ENCODE measurements at regions not wholly inside any gene's neighbourhood (a gene's known extent, or its start where the extent isn't known, plus 50 kb on each side); places are given as distances from the start of the nearest gene placed in this dataset.

- Histone ChIP-seq H3K9ac (replicated peaks in 1 of 4; ENCODE audit: extremely low read depth in 1 of 4, low read depth in 3 of 4, low read length in 3 of 4) (no peak overlapping the region; a peak in 1 of 7 replicates), H4K5ac (ENCODE audit: insufficient read length, low read depth, low read length) (no peak overlapping the region), H3K18ac (ENCODE audit: extremely low read depth, low read length) (no peak overlapping the region), H3K79me2 (ENCODE audit: control insufficient read depth in 1 of 2, insufficient read depth in 2 of 2, low read length in 2 of 2) (no peaks in the 10 kb centered on the region), H4K8ac (ENCODE audit: extremely low read depth, insufficient read depth, low read length) (no peak overlapping the region), H2BK12ac (ENCODE audit: low read depth, low read length) (no peak overlapping the region), H2BK5ac (ENCODE audit: low read depth, low read length) (no peak overlapping the region), H3K79me1 (ENCODE audit: low read depth, low read length) (no peaks in the 10 kb centered on the region), H3K9me3 (ENCODE audit: insufficient read depth in 2 of 2, low read depth in 1 of 2, low read length in 1 of 2) (no peaks in the 10 kb centered on the region), H3K4me3 (ENCODE audit: extremely low read depth in 1 of 4, insufficient read depth in 2 of 4, low read depth in 3 of 4, low read length in 4 of 4) (no peak overlapping the region), H2BK20ac (ENCODE audit: low read length) (no peak overlapping the region), H2BK15ac (ENCODE audit: low read length) (no peak overlapping the region), H4K91ac (replicated peaks; ENCODE audit: insufficient read length, low read length) (no peak overlapping the region), H3K23ac (ENCODE audit: insufficient read length) (no peak overlapping the region), H3K56ac (replicated peaks; ENCODE audit: insufficient read length, low read depth, low read length) (peak overlapping the region; percentile 12), H3K23me2 (ENCODE audit: low read depth, low read length) (no peaks in the 10 kb centered on the region; the same call in 1 of the 2 replicates), H2BK120ac (replicated peaks; ENCODE audit: low read depth, low read length) (no peak overlapping the region), H4K20me1 (replicated peaks in 1 of 2; ENCODE audit: control insufficient read depth in 1 of 2, insufficient read depth in 2 of 2, low read length in 2 of 2) (no peaks in the 10 kb centered on the region), H3K14ac (ENCODE audit: insufficient read length) (no peak overlapping the region), H3K27me3 (replicated peaks in 1 of 4; ENCODE audit: control insufficient read depth in 3 of 4, extremely low read depth in 1 of 4, insufficient read depth in 3 of 4, low read length in 3 of 4) (no peaks in the 10 kb centered on the region), H2AK5ac (ENCODE audit: low read depth, low read length) (no peak overlapping the region), H3K4me2 (ENCODE audit: insufficient read depth in 1 of 2, low read depth in 2 of 2, low read length in 2 of 2) (no peak overlapping the region), H3K4ac (replicated peaks; ENCODE audit: insufficient read length, low read depth, low read length) (no peak overlapping the region), H3K27ac (ENCODE audit: low read depth, low read length) (no peak overlapping the region), H3K4me1 (replicated peaks in 1 of 4; ENCODE audit: control insufficient read depth in 3 of 4, insufficient read depth in 4 of 4, low read length in 3 of 4) (no peaks in the 10 kb centered on the region), H3K36me3 (ENCODE audit: control insufficient read depth in 2 of 4, insufficient read depth in 4 of 4, low read length in 3 of 4) (no peaks in the 10 kb centered on the region), H2AFZ (ENCODE audit: low read length) (no peak overlapping the region)
- FAIRE-seq (no peak), DNase-seq (ENCODE audit: low read depth in 1 of 2, low spot score in 2 of 2) (peak in 1 of 2 experiments; percentile 45)
- CTCF ChIA-PET (ENCODE audit: partially characterized antibody): interaction anchor here (1.1 to 1.6 kb wide), 3 partner anchors 73 to 425 kb away, joined by 3 to 5 read pairs (median 3); no protein-coding TSS in a partner anchor
- 87% methylated on average over 25 of the region's 25 CpGs; no CpG with 5 or more reads in 1 of the 2 experiments for WGBS, 2 experiments (ENCODE audit: extremely low coverage in 1 of 2, insufficient coverage in 1 of 2, insufficient read length in 1 of 2, insufficient replicate concordance in 2 of 2, low coverage in 1 of 2, low lambda C conversion rate in 2 of 2, missing lambda C conversion rate in 1 of 2)
- POLR2A ChIA-PET (ENCODE audit: partially characterized antibody): no interaction called here
- TF ChIP-seq KDM5A (IDR thresholded peaks at IDR 0.05; ENCODE audit: low read length): no peak
- no peak for TF ChIP-seq CBX8 (IDR thresholded peaks at IDR 0.05; ENCODE audit: borderline replicate concordance, low read depth, low read length)
- TF ChIP-seq HDAC6 (IDR thresholded peaks at IDR 0.05; ENCODE audit: low read depth, low read length): no peak
Observed at GRCh38 chr13:112254061-112254818, 121.9 kb upstream of the SPACA7 start.
